ACC112 (cell line): ENCODE measurements at regions not wholly inside any gene's neighbourhood (a gene's known extent, or its start where the extent isn't known, plus 50 kb on each side); places are given as distances from the start of the nearest gene placed in this dataset.

Experiments used
- H2AFZ ChIP-seq: fragments of 200-600 bp; sonication (generic); one replicate; pipeline ENCODE4 v1.6.0; 2017; ENCODE audit warnings: antibody characterized with exemption, low read length; ENCODE audit not compliant: unreplicated experiment
- H3K27ac ChIP-seq: fragments of 200-600 bp; sonication (generic); 2 replicates; pipeline ENCODE4 v1.5.1; 2014; ENCODE audit warnings: low read depth, mild to moderate bottlenecking, antibody characterized with exemption, low read length, moderate library complexity
- H3K27me3 ChIP-seq: fragments of 200-600 bp; sonication (generic); 2 replicates; pipeline ENCODE4 v1.6.1; 2014; ENCODE audit warnings: mild to moderate bottlenecking, antibody characterized with exemption, low read length, moderate library complexity, mixed read lengths; ENCODE audit not compliant: insufficient read depth
- H3K36me3 ChIP-seq: fragments of 200-600 bp; sonication (generic); 2 replicates; pipeline ENCODE4 v1.6.1; 2016; ENCODE audit warnings: mild to moderate bottlenecking, antibody characterized with exemption, low read length, moderate library complexity, mixed read lengths; ENCODE audit not compliant: insufficient read depth
- H3K4me1 ChIP-seq: fragments of 200-600 bp; sonication (generic); one replicate; pipeline ENCODE4 v1.6.1; 2016; ENCODE audit warnings: low read length, mixed read lengths; ENCODE audit not compliant: insufficient read depth, unreplicated experiment, control insufficient read depth
- H3K4me3 ChIP-seq: fragments of 200-600 bp; sonication (generic); 2 replicates; pipeline ENCODE4 v1.5.1; 2014; ENCODE audit warnings: mild to moderate bottlenecking, low read depth, low read length
- H3K79me2 ChIP-seq: fragments of 200-600 bp; sonication (generic); one replicate; pipeline ENCODE4 v1.6.0; 2016; ENCODE audit warnings: low read length; ENCODE audit not compliant: control insufficient read depth, unreplicated experiment, insufficient read depth

DNA sequence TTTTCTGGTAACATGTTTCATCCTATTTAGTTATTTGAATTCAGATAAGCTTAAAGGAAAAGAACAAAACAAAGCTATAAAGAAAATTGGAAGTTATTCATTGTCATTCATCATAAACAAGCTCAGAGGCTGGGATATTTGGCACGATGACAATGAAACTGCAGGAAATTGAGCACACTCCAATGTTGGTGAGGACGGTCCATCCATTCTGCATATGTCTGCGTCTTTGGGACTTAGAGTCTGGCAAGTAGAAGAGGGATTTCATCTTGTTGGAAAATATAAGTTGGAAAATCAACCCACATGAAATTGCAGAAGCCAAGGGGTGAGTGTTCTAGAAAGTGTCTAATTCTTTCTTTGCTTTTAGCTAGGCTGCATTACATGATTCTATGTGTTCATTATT, 78.4 kb downstream of the HDGFL1 start:
- Histone ChIP-seq H3K27ac (no peak overlapping the region), H3K4me3 (no peak overlapping the region), H3K79me2 (no peaks in the 10 kb centered on the region), H3K4me1 (no peaks in the 10 kb centered on the region), H2AFZ (no peak overlapping the region), H3K36me3 (no peaks in the 10 kb centered on the region), H3K27me3 (no peaks in the 10 kb centered on the region)

DNA sequence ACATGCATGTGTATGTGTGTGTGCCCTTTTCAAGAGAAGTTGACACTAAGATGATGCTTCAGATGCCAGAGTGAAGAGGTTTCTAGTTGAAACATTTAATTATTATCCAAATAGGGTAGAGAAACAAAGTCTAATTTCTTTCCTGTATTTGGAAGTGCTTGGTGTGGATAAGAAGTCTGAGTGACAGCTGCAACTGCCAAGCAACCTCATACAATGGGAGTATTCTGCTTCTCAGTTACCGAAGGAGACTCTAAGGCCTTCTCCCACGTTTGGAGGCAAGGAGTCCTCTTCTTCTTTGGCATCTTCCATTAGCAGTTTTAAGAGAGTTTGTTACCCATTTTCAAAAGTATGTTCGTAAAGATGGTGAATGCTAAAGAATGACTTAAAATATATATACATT, 82.4 kb downstream of the HDGFL1 start:
- Histone ChIP-seq H3K79me2 (no peaks in the 10 kb centered on the region), H3K27me3 (no peaks in the 10 kb centered on the region), H3K27ac (no peak overlapping the region), H2AFZ (no peak overlapping the region), H3K36me3 (no peaks in the 10 kb centered on the region), H3K4me3 (no peak overlapping the region), H3K4me1 (no peaks in the 10 kb centered on the region)

DNA sequence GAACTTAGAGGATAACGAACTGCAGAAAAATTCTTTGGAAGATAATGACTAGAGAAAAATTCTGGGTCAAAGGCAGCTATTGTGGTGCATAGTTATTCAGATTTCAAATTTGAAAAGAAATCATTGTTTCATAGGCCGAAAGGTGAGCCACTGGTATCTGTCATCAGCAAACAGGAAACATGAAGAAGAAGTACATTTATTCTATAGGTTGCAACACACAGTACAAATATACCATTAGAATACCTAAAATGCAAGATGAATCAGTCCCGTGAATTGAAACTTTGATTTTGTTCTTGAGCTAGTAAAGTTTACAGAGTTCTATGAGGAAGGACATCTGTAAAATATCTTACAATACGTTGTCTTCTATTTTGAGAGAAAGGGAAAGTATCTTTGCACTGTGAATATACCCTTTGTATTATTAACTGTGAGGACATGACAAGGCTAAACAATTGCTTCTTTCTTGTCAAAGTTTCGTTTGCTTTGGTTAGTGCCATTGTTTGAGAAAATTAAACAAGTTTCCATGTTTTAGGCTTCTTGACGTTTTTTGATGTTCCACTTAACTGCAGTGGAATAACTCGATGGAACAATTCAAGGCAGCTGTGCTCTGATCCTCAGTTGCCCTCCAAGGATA, 84.7 kb downstream of the HDGFL1 start:
- H3K79me2 ChIP-seq: no peaks in the 10 kb centered on the region

DNA sequence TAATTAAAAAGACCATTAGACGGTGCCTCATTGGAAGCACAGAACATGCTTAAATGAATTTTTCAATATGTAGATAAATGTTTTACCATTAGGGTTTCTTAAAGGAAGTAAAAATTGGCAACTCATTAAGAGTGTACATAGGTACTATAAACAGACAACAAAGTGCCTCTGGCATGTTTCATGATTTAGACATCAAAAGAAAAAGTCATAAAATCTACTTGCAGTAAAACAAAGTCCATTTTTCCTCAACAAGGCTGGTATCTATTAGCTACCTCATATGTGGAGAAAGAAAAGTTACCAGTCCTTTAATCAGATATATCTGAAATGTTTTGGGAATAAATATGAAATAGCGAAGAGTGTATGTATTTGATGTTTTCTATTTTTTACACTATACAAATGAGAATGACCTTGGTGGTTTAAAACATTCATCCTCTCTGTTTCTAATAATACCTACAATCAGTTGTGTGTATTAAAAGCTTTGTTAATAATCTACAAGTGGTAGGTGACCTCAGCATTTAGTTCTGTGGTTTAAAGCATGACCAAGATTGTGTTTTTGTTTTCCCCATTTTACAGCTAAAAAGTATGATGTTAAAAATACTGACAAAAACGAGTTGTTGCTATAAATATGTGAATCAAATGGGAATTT, 87.5 kb downstream of the HDGFL1 start:
- no peaks in the 10 kb centered on the region for H3K27me3 ChIP-seq
- H3K27ac ChIP-seq: no peak overlapping the region
- H3K79me2 ChIP-seq: no peaks in the 10 kb centered on the region
- no peaks in the 10 kb centered on the region for H3K4me1 ChIP-seq
- no peak overlapping the region for H3K4me3 ChIP-seq
- no peaks in the 10 kb centered on the region for H3K36me3 ChIP-seq
- H2AFZ ChIP-seq: no peak overlapping the region

More for the DNA sequence above, 84.7 kb downstream of the HDGFL1 start:
- H3K4me1 ChIP-seq: no peaks in the 10 kb centered on the region
- no peak overlapping the region for H2AFZ ChIP-seq
- no peaks in the 10 kb centered on the region for H3K27me3 ChIP-seq
- H3K36me3 ChIP-seq: no peaks in the 10 kb centered on the region
- no peak overlapping the region for H3K27ac ChIP-seq
- H3K4me3 ChIP-seq: no peak overlapping the region

DNA sequence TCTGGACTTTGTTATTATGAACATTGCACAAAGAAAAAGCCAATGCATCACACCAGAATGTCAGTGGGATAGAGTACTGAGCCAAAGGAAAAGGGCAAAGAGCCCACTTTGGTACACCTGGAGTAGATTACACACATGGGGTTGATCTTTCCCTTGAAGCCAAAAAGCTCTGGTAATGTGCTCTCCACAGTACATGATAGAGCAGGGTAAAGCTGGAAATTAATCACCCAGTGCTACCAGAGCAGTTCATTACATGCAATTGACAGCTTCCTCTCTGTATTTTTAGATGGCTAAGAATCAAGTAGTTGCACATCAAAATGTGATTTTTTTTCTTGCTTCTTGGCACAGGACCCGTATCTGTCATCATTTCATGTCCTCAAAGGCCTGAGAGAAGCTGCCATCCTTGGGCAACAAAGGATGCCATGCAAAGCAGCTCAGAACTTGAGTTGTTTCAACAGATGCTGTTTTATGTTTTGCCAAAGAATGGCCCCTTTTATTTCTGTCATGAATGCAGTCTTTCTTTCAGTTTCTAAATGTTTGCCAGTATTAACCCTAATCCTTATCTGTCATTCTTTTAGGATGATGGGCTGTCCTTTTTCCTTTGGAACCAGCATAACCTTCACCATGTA, 88.1 kb downstream of the HDGFL1 start:
- Histone ChIP-seq H3K4me3 (no peak overlapping the region), H3K27ac (no peak overlapping the region), H3K27me3 (no peaks in the 10 kb centered on the region), H3K36me3 (no peaks in the 10 kb centered on the region), H3K4me1 (no peaks in the 10 kb centered on the region), H3K79me2 (no peaks in the 10 kb centered on the region), H2AFZ (no peak overlapping the region)

DNA sequence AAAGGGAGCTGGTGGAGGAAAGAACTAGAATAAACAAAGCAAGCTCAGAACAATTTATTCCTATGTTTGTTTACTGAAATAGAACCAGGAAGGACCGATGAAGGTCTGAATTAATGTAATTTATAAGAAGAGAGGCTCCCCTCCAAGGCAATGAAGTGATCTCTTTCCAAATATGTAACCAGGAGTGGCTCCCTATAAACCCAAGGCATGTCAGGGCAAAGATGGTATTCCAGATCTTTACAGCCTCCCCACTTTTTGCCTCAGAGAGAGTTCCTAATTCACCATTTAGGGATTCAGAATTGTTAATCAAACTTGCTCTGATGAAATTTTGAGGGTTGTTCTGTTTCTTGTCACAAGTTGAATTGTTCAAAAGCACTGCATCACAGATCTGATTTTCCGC, 88.8 kb downstream of the HDGFL1 start:
- Histone ChIP-seq H3K36me3 (no peaks in the 10 kb centered on the region), H3K4me1 (no peaks in the 10 kb centered on the region), H3K79me2 (no peaks in the 10 kb centered on the region), H2AFZ (no peak overlapping the region), H3K27ac (no peak overlapping the region), H3K27me3 (no peaks in the 10 kb centered on the region), H3K4me3 (no peak overlapping the region)

DNA sequence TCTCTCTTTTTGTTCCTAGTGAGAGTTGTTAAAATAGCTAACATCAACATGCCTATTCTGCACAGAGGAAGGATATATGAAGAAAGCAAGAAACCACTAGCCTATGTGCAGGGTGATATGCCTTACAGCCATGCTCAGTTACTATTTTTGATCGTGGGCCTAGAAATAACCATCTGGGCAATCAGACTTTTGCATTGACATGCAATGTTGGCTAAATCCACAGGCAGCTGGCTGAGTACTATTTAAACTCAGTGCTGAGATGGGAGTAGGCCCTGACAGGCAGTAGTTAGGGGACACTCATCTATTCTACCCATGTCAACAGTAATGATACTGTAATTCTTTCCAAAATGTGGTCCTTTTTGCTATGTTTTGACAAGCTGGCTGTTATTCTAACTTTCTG, 89.6 kb downstream of the HDGFL1 start:
- no peak overlapping the region for H2AFZ ChIP-seq
- H3K4me1 ChIP-seq: no peaks in the 10 kb centered on the region
- no peaks in the 10 kb centered on the region for H3K27me3 ChIP-seq
- H3K36me3 ChIP-seq: no peaks in the 10 kb centered on the region
- no peak overlapping the region for H3K4me3 ChIP-seq
- no peak overlapping the region for H3K27ac ChIP-seq
- no peaks in the 10 kb centered on the region for H3K79me2 ChIP-seq

DNA sequence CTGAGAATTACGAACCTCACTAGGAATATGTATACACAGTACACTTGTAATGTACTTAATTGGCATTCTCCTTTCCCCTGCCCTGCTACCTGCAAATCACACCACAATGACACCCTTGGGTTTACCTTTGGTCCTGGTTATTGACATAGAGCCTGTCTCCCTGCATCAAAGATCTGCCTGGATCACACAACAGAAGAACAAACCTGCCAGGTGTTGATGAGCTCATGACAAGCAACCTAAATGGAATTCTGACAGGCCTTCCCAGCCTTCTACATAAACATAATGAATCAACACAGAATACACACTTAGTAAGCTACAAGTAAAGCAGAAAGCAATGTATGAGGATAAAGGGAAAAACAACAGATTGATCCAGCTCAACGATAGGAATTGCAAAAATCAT, 95.6 kb downstream of the HDGFL1 start:
- H3K79me2 ChIP-seq: no peaks in the 10 kb centered on the region
- H3K27me3 ChIP-seq: no peaks in the 10 kb centered on the region
- no peaks in the 10 kb centered on the region for H3K4me1 ChIP-seq
- no peak overlapping the region for H3K4me3 ChIP-seq
- H2AFZ ChIP-seq: no peak overlapping the region
- no peak overlapping the region for H3K27ac ChIP-seq
- no peaks in the 10 kb centered on the region for H3K36me3 ChIP-seq

DNA sequence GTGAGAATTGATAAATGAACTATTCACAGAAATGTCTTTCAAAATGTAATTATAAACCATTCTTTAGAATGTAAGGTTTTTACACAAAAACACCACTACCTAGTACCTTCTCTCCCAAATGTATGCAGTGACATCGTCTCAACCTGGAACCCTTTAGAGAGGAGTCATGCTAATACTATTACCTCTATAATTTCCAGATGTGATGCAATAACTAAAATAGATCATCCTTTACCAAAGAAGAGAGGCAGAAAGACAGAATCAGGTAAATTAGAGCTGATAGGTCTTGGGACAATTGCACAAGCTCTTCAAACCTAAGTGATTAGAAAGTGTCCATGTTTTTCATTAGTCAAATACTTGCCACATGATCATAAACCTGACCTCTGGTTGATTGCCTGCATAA, 96.7 kb downstream of the HDGFL1 start:
- Histone ChIP-seq H3K79me2 (no peaks in the 10 kb centered on the region), H3K27ac (no peak overlapping the region), H2AFZ (no peak overlapping the region), H3K4me1 (no peaks in the 10 kb centered on the region), H3K27me3 (no peaks in the 10 kb centered on the region), H3K4me3 (no peak overlapping the region), H3K36me3 (no peaks in the 10 kb centered on the region)

DNA sequence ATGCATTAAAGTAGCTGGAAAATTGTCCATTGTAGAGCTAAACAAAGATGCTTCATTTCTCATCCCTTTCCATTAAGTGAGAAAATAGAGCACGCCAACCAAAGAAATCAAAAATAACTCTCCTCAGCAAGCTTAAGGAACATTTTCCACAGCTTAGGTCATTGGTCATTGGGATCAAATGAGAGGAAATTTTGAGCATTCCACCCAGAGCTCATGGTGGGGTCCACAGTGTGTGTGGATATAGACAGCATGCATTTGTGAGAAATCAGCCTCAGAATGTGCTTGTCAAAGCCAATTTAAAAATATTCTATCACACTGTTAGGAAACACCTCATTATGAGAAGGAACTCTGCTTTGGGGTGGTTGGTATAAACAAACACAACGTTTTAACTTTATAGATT, 97.2 kb downstream of the HDGFL1 start:
- no peaks in the 10 kb centered on the region for H3K4me1 ChIP-seq
- no peak overlapping the region for H3K4me3 ChIP-seq
- H3K36me3 ChIP-seq: no peaks in the 10 kb centered on the region
- H3K27ac ChIP-seq: no peak overlapping the region
- H2AFZ ChIP-seq: no peak overlapping the region
- H3K79me2 ChIP-seq: no peaks in the 10 kb centered on the region
- H3K27me3 ChIP-seq: no peaks in the 10 kb centered on the region

DNA sequence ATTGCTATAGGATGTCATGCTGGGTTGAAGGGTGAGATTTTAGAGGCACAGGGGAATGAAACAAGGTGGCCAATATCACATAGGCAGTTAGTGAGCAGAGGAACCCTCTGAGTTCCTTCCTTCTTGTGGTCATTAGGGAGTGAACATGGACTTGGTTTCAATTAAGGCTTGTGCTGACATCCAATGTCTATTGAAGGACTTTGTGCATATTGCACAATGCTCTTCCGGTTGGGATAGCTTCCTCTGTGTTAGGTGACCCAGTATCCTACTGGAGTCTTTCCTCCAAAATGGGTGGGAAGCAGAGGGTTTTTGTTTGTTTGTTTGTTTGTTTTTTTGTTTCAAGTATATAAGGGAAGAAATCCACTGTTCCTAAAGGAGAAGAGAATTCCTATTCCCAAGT, 98.5 kb downstream of the HDGFL1 start:
- H3K27me3 ChIP-seq: no peaks in the 10 kb centered on the region
- no peaks in the 10 kb centered on the region for H3K4me1 ChIP-seq
- H3K36me3 ChIP-seq: no peaks in the 10 kb centered on the region
- no peaks in the 10 kb centered on the region for H3K79me2 ChIP-seq
- H3K4me3 ChIP-seq: no peak overlapping the region
- H3K27ac ChIP-seq: no peak overlapping the region
- no peak overlapping the region for H2AFZ ChIP-seq
